GM21447 (cell line): ENCODE measurements at regions not wholly inside any gene's neighbourhood (a gene's known extent, or its start where the extent isn't known, plus 50 kb on each side); places are given as distances from the start of the nearest gene placed in this dataset.
"Not testable (repeated sequence)": the region's sequence is repeated elsewhere in the genome, so short reads cannot be mapped to it uniquely, and the experiment has no call there.

Experiments used
- ATAC-seq: cut with Tn5 transposase; IDR thresholded peaks from one replicate; pipeline ENCODE4 v1.9.1; 2021; ENCODE audit not compliant: unreplicated experiment

DNA sequence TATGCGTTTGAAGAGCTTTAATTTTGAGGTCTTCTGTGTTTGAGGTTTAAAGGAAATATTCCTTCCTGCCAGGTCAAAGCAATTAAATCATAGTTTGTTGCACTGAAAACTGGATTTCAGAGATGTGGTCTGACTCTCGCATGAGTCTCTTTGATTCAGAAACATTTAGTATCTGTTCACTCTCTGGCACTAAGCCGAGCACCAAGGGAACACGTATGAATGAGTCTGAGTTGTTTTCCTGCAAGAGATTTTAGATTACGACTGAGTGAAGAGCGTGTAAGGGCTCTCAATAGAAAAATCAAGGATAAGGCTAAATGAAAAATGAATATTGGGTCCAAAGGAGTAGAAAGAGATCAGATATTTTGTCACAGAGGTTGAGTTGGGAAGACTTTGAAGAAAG lies 875.4 kb upstream of the PRKX start:
- ATAC-seq = no peak

DNA sequence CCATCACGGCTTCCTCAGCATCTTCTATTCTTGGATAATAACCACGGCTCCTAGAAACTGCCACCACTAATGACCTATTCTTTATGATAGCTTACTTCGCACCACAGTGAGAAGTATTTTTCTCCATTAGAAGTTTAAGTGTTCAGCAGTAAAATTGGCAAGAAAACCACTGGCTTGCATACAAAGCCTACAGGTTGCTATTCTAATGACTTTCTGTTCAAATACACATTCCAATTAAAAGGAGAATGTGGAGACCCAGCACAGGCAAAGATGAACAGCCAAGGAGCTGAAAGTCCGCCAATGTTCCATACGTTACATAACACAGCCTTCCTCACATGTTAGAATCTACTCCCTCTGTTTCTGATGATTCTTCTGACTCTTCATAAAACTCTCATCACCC lies 875.0 kb upstream of the PRKX start:
- ATAC-seq = no peak

DNA sequence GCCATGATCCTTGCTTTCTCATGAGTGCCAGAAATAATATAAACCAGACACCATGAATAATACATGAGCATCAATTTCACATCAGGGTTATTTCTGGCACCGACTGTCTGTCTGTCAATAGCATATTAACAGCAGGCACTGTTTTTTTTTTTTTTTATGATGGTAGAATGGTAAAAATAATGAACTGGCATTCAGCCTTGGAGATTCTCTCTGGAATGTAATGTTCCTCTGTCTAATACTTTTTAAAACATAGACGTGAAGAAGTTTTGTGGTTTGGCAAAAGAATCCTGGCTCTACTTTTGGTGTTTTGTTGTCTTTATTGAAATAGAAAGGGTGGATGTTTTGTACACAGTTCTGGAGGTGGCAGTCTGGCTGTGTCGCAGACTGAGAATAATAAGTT lies 874.6 kb upstream of the PRKX start:
- ATAC-seq = no peak

DNA sequence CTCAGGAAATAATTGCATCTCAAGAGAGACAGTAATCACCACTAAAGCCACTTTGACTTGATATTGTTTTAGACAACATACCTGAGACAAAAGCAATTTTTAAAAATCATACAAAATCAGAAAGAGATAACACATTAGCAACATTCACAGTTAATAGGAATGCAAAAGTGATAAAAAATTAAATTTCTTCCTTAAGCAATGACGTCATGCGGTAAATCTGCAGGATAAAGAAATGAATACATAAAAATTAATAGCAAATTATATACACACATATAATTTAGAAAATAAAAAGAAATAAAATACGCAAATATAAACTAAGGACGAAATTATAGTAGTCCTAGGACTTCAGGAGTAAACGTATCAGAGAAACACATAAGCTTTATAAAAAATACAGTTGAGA lies 866.5 kb upstream of the PRKX start:
- ATAC-seq = no peak

DNA sequence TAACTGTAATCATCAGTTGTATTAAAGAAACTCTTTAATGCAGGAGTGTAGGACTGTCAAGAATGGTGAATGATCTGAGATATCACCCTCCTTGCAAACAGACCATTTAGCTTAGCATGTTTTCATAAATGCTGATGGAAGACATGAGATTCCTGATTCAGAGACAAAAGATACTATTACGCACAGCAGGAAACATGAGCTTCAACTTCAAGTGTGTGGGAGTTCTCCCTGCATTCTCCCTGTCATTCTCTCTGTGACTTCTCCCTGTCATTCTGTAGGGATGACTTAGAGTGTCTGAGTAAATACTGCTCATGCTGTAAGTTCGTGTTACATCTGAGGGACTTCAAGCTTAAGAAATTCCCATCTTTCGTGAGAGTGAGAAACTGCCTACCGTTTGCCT lies 866.0 kb upstream of the PRKX start:
- ATAC-seq = no peak

DNA sequence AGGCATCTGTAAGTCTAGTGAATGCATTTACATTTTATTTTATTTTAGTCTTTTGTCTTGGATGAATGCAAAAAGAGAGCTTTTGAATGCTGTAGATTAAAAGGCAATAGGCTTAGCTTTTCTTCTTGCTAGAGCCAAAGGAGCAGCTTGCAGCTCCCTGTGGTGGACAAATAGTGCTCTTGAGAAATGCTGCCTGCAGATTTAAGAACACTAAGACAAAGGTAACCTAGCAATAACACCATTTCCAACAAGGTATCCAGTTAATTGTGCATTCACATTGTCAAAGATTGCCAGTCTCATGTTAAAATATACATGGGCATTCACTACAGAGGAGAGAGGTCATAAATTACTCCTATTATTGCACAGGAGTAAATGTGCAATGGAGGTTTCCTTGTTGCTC lies 859.2 kb upstream of the PRKX start:
- no peak for ATAC-seq

DNA sequence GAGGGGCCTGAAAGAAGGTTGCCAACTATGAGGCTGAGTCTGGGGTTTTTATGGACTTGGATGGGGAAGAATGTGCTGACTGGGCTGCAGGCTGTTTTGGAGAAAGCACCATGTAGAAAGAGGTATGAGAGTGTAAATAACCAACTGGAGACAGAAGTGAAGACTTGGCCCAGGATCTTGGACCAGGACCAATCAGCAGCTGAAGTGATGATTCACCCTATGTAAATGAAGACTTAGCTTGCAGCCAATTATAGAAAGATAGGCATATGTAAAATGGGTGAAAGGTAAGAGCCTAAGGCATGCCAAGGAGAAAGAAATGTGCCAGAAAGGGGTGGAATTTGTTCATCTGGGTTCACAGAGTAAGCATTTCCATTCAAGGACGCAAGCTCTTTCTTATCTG lies 856.7 kb upstream of the PRKX start:
- no peak for ATAC-seq

DNA sequence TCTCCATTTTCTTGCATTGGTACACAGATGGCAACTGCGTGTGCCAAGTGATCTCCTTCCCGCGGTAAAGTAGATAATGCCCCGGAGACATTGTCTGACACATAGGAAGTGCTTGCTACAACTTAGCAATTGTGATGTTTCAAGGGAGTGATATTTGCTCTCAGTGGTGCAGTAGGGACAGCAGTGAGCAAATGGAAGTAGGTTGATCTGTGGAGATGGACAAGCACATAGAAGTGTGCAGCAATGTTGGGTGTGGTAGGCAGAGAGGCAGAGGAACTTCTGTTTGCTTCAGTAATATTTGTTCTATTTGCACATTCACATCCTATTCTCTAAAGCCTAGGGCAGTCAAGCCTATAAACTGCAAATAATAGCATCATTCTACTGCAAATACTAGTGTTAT lies 846.7 kb upstream of the PRKX start:
- ATAC-seq = no peak

DNA sequence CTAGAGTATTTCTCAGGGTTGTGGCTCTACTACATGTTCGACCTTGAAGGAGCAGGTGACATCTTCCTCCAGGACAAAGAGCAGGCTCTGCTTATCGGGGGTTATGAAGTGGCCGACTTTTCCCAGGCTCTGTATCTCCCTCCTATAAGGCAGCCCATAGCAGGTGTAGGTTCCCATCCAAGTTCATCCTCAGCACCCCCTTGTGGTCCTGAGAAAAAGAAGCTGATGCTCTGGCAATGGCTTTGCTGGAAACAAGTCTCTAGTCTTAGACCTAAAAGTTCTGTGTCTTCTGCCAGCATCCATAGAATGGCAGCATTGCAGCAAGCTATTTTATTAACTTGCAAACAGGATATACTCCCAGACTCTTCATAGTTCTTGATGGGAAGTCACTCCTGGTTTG lies 836.6 kb upstream of the PRKX start:
- no peak for ATAC-seq

DNA sequence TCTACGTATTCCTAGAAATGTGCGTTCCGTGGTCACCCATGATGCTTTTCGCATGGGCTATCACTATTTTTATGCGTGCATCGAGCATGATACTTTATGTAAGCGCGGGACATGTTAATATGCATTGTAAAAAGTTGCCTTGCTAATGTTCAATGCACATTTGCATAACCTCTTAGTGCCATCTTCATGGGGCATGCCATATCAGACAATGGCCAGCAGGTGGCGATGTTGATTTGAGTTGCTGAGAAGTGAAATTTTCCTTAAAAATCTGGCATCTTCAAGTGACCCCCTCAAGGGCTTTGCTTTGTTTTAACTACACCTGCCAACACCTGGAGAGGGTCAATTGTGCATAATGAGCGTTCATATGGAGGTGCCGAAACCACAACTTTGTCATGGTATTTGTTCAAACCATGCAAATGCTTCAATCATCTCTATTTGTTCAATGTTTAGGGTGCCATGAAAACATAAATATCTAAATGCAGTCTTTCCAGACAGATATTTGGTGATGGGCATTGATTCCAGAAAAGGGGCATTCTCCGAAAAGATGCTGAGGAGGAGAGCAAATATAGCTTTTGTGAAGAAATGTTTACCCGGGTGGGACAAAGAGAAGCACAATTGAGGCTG lies 833.9 kb upstream of the PRKX start:
- no peak for ATAC-seq

DNA sequence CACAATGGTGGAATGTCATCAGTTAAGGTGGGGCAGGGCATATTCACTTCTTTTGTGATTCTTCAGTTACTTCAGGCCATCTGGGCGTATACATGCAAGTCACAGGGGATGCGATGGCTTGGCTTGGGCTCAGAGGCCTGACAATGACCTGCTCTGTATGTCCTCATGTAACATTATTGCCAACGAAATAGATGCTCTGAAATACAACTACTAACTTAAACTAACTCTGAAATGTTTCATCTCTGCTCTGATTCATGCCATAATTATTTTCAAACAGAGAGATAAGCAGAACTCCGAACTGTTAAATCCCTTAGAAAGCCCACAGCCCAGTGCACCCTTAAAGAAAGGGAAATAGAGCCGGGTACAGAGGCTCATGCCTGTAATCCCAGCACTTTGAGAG lies 832.7 kb upstream of the PRKX start:
- not testable (repeated sequence) for ATAC-seq

DNA sequence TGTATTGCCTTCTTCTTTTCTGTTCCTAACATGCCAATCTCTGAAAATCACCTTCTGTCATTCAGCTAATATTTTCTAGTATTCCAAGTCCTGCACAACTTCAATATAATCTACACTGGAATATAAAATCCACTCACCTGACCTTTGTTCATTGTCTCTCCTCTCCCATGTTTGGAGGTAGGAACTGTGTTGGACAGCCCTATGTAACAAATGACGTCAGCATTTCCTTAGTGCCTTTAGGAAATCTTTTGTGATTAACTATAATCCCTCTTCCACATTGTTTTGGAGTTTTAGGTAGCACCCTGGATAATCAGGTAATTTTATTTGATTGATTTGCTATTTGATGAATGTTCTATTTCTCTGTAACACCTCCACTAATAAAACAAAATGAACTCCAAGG lies 814.8 kb upstream of the PRKX start:
- ATAC-seq = no peak

DNA sequence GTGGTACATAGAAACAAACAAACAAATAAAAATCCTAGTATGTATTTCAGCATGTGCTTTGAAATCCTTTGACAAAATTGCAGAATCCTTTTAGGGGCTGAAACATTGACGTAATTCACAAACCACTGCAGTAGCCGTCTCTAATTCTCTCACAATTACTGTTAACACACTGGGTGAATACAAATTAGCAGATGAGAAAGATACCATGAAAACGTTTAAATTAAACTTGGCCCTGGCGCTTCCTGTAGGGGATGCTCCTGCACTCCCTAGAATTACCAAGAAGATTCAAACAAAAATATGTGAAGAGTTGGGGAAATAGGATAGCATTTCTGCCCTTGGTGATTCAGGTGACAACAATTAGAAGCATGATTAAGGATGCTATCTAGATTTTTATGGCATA lies 772.5 kb upstream of the PRKX start:
- no peak for ATAC-seq

DNA sequence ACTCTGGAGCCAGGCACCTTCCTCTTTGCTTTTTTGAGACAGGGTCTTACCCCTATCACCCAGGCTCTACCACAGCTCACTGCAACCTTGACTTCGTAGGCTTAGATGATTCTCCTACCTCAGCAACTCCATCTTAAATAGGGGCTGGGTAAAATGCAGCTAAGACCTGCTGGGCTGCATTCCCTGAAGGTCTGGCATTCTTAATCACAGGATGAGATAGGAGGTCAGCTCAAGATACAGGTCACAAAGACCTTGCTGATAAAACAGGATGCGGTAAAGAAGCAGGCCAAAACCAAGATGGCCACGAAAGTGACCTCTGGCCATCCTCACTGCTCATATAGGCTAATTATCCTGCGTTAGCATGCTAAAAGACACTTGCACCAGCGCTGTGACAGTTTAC lies 770.8 kb upstream of the PRKX start:
- ATAC-seq = no peak

DNA sequence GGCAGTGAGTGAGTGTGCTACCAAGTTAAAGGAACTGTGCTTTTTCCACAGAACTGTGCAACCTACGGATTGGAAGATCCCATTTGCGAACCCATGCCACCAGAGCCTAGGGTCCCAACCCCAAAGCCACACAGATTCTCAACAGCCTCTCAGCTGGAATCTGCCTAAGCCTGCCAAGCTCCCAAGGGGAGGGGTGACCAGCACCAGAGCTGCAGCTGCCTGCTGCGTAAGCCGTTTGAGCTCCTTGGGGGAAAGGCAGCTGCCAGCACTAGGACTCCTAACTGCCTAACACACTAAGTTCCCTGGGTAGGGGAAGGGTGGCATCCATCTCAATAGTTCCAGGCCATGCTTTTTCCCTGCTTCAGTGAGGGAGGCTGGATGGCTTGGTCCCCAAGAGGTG lies 738.1 kb upstream of the PRKX start:
- no peak for ATAC-seq

DNA sequence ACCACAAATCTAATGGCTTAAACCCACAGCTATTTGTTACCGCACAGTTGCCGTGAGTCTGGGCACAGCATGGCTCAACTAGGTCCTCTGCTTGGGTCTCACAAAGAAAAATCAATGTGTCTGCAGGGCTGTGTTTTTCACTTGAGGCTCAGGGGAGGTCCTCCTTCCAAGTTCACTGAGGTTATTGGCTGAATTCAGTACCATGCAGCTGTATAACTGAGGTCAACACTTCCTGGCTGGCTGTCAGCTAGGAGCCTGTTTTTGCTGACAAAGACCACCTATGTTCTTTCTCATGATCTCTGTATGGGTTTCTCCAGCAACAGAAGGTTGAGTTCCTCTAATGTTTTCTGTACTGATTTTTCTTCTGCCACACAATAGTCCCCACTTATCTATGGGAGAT lies 736.7 kb upstream of the PRKX start:
- ATAC-seq = no peak

DNA sequence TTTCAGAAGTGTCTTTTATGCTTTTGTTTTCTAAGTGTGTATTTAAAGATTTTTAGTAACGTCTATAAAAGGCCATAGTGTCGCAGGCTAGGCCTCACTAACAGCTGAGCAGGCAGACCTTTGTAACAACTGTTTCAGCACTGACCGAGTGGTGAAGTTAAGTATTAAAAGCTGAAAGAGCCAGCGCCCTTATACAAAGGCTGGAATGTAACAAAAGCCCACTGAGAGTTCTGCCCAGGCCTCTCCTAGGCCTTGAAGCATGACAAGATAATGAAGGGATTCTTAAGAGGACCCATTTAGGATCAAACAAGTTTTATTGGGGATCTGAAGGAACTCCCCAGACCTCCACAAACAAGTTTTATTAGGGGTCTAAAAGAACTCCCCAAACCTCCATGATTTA lies 722.5 kb upstream of the PRKX start:
- ATAC-seq = no peak

DNA sequence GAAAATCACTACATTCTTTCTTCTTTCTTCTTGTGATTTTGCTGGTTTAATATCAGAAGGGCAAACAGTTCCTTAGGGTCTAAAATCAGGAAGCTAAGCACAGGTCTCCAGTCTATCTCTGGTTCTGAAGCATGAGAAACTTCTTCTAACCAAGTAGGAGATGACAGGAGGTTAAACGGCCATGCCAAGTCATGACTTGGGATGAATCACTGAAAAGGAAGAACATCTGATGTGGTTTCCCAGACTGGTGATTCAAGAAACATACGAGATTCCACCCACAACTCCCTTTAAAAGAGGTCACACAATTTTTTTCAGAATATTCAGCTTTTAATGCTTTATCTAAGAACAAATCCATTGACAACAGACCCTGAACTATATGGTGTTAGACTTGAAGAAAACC lies 684.0 kb upstream of the PRKX start:
- no peak for ATAC-seq

DNA sequence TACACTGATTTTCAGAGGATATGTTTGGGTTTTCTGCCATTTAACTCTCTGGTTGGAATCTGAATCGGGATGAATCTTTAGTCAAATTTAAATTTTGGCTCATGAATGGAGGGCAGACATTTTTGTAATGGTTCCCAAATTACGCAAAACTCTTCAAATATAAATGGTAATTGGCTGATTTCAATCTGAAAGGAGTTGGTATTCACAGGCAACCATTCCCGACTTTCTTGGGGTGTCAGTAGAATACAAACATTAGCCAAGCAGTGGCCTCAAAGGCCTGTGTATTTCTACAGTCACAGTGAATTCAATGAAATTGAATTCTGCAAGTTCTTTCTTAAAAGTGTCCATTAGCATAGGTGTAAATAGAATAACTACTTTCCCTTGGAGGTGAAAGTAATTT lies 668.8 kb upstream of the PRKX start:
- no peak for ATAC-seq

DNA sequence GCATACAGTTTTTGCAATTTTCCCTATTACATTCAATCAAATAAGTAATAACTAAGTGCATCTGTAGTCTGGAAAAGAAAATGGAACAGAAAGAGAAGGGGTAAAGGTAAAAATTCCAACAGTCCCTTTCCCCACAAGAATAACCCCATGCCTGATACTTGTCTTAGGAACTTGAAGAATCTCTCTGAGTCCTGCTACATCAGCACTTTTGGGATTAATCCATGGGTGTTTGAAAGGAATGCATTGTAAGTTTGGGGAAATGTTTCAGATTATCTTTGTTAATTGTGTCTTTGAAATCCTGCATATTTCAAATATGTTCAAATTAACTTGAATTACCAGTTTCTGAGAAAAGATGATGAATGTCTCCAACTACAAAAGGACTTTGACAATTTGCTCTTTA lies 667.3 kb upstream of the PRKX start:
- no peak for ATAC-seq

DNA sequence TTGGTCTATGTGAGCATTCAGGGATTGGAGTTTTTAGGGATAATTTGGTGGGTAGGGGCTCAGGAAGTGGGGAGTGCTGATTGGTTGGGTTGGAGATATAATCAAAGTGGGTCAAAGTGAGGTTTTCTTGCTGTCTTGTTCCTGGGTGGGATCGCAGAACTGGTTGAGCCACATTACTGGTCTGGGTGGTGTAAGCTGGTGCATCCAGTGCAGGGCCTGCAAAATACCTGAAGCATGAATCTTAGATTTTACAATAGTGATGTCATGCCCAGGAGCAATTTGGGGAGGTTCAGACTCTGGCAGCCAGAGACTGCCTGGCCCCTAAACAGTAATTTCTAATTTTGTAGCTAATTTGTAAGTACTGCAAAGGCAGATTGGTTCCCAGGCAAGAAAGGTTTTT lies 665.6 kb upstream of the PRKX start:
- ATAC-seq = no peak

DNA sequence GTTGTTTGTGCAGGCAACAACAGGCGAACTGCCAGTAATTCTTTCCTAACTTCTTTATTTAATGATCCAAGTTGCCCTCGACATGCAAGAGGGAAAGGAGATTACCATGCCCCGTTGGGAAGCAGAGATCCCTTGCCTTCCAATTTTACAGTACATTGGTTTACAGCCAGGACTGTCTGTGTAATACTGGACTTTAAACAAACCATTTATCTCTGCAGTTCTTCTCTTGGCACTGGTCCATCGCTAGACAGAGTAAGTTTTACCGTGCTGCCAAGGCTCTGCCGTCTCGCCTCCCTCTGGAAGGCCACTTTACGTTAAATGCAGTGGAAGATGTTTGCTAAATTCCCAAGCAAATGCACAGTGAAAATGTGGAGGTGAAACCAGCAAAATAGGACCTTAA lies 660.3 kb upstream of the PRKX start:
- no peak for ATAC-seq

DNA sequence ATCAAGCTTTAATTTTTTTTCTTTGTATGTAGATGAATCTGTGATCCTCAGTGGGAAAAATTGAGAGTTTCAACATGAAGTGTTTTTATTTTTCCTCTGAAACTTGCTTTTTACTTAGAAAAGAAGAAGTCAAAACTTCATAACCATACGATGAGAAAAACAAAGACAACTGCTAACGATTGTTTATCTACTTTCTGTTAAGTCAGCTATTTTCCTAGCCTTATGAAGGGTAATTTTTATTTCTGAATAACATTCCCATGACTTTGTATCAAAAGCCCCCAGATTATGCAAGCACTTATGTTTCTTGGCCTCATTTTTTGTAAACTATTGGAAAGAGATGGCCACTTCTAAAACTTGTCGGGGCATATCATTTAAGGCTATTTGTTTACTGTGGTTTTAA lies 645.1 kb upstream of the PRKX start:
- ATAC-seq = no peak

DNA sequence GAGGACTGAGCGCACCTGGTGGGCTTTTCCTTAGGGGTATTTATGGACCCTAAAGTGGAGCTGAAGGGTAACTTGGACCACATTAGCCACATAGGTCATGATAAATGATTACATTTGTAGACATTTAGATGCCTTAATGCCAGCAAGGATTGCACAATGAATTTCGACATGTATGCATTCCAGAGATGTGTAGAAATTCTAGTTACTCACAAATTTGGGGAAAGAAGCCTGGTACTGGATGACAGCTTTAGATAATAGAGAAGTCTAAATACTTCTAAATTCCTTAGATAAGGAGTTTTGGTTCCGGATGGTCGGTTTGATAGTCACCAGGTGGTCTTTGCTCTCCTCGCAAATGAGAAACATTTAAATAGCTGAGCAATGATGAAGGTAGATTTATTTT lies 609.5 kb upstream of the PRKX start:
- ATAC-seq = no peak
